Renal pelvis (tissue), 1 donor: ENCODE measurements at regions not wholly inside any gene's neighbourhood (a gene's known extent, or its start where the extent isn't known, plus 50 kb on each side); places are given as distances from the start of the nearest gene placed in this dataset.
"Not testable (repeated sequence)": the region's sequence is repeated elsewhere in the genome, so short reads cannot be mapped to it uniquely, and the experiment has no call there.

ENCODE experiments used
- DNase-seq: peaks from one replicate; pipeline ENCODE4 v3.0.0-alpha.2; 2013

DNA sequence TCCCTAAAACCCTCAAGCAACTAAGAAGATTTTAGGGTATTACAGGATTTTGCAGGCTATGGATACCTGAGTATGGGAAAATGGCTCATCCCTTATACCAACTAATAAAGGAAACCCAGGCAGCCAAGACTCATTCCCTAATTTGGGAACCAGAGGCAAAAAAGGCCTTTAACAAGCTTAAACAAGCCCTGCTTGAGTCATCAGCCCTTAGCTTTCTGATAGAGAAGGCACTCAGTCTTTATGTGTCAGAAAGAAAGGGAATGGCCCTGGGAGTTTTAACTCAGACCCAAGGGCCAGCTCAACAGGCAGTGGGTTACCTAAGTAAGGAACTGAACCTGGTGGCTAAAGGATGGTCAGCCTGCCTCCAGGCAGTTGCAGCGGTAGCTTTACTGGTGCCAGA lies 96.9 kb upstream of the RMP24 start:
- no peak for DNase-seq

DNA sequence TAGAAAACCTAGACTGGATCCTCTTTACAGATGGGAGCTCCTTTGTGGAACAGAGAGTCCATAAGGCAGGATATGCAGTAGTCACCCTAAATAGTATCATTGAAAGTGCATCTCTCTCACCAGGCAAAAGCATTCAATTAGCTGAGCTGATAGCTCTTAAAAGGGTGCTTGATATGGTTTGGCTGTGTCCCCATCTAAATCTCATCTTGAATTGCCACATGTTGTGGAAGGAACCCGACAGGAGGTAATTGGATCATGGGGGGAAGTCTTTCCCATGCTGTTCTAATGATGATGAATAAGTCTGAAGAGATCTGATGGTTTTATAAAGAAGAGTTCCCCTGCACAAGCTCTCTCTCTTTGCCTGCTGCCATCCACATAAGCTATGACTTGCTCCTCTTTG lies 96.2 kb upstream of the RMP24 start:
- no peak for DNase-seq

DNA sequence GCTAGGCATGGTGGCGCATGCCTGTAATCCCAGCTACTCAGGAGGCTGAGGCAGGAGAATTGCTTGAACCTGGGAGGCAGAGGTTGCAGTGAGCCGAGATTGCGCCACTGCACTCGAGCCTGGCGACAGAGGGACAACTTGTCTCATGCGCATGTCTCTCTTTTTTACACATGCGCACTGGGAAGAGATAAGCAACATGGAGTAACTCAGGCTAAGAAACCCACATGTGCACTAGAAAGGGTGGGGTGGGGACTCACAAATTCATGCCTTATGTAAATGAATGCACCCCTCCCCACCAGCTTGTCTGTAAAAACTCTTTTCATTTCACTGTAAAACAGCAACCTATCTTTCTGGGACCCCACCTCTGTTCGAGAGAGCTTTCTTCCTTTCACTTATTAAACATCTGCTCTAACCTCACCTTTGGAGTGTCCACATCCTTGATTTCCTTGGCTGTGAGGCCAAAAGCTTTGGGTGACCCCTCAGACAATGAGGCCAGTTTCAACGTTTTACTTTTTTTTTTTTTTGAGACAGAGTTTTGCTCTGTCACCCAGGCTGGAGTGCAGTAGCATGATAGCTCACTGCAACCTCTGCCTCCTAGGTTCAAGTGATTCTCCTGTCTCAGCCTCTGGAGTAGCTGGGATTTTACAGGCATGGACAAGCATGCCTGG lies 91.6 kb upstream of the RMP24 start:
- DNase-seq = no peak

DNA sequence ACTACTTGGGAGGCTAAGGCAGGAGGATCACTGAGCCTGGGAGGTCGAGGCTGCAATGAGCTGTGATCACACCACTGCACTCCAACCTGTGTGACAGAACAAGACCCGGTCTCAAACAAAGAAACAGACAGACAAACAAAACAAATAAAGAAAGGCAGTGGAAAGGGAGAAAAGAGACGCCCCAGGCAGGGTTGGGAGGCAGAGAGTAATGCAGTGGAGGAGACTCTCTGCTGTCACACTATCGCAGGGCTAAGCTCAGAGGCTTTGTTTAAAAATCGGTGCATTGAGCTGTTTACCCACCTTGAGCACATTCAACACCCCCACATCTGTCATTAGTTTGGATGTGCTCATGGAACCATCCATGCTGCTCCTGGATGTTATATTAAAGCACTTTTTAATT lies 84.2 kb upstream of the RMP24 start:
- DNase-seq = no peak

DNA sequence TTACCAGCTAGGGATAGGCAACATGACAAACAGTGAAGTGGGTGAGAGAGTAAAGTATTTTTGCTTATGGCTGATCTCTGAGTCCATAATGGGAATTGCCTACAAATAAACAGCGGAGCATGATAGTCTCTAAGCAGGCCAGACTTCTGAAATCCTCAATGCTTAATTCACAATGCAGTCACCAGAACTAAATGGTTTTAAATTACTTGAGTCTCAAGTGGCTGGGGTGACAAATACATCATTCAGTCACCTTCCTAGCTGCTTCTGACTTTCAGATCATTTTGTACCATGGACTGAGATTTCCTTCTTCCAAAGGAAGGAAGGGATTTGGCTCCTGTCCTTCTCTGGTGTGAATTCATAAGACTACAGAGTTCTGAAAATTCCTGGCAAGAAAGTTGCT lies 82.8 kb upstream of the RMP24 start:
- DNase-seq = no peak

DNA sequence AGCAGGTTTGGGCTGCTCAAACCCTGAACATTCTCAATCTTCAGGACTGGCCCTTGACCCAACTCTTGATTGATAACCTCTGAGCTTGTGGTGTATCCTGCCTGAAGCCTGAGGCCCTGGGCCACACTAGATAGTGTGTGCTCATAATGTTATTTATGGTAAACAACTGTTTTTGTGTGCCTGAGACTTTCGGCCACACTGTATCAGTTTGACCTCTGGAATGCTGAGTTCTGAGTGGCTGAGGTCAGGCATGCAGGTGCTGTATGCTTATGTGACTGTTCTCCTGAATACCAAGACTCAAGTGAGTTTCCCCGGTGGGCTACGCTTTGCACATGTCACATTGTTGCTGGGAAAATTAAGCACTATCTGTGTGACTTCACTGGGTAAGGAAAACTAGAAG lies 82.2 kb upstream of the RMP24 start:
- DNase-seq = no peak

DNA sequence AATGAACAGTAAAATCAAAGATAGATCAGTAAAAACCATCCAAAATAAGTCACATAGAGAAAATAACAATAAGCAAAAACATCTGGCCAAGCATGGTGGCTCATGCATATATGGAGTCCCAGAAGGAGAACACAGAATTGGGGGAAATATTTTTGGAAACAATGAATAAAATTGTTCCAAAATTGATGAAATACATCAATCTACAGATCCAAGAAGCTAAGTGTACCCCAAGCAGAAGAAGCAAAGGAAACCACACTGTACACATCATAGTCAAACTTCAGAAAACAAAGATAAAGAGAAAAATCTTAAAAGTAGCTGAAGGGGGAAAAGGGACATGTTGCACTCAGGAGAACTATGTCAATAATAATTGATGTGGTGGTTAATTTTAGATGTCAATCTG lies 80.4 kb upstream of the RMP24 start:
- no peak for DNase-seq

DNA sequence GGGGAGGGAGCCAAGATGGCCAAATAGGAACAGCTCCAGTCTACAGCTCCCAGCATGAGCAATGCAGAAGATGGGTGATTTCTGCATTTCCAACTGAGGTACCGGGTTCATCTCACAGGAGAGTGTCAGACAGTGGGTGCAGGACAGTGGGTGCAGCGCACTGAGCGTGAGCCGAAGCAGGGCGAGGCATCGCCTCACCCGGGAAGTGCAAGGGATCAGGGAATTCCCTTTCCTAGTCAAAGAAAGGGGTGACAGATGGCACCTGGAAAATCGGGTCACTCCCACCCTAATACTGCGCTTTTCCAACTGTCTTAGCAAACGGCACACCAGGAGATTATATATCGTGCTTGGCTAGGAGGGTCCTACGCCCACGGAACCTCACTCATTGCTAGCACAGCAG lies 75.0 kb upstream of the RMP24 start:
- not testable (repeated sequence) for DNase-seq

DNA sequence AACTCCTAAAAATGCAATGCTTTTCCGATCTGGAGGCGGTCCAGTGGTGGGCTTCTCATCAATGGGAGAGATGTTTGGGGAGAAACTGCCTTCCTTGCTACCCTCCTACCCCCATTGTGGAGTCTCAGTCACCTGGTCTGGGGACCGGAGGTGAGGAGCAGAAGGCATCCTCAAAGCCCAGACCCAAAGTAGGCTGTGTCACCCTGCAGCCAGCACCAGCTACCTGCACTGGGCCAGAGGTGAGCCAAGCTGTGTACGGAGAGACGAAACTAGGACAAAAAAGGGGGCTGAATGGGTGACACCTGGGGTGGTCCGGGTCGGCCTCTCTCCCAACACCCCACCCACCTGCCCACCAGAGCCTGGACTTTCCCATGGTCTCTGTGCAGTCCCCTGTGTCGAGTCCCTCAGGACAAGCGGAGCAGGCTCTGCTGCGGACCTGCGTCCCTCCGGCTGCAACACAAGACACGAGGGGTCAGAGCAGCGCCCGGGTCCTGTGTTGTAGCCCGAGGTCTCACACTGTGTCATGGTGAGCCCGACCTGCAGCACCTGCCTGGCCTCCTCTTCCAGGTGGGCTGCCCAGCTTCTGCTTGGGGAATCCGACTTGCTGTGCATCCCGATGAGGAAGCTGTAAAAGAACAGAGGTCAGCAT lies 68.0 kb upstream of the RMP24 start:
- no peak for DNase-seq

DNA sequence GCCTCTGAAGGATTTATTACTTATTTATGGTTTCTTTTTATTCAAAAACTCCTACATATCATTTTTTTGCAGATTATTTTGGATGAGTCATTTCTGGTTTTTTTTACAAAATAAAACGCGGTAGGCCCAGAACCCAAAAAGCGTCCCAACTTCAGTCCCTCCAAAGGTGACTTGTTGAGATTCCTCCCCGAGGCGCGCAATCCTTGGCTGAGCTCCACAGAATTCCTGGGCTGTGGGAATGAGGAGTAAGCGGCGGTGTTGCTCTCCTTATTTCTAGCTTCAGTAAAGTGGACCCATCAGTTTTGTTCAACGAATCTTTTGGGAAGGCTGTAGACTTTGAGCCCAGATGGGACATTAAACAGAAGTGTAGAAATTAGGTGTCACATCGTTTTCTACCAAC lies 67.0 kb upstream of the RMP24 start:
- DNase-seq = no peak

DNA sequence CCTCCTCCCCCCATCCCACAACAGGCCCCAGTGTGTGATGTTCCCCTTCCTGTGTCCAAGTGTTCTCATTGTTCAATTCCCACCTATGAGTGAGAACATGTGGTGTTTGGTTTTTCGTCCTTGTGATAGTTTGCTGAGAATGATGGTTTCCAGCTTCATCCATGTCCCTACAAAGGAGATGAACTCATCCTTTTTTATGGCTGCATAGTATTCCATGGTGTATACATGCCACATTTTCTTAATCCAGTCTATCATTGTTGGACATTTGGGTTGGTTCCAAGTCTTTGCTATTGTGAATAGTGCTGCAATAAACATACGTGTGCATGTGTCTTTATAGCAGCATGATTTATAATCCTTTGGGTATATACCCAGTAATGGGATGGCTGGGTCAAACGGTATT lies 66.2 kb upstream of the RMP24 start:
- DNase-seq = not testable (repeated sequence)

DNA sequence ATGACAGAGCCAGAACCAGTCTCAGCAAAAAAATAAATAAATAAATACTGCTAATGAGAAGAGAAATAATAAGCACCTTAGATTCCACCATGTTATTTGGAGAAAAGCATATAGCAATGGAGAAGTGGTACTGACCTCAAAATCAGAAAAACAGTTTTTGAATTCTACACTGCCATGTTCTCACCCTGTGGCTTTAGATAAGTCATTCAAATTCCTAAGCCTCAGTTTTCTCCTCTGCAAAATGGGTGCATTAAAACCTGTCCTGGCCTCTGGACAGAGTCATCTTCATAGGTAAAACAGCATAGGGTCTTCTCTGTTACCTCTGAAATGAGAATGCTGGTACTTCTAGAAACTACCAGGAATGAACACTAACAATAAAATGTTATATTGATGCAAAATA lies 62.2 kb upstream of the RMP24 start:
- DNase-seq = no peak

DNA sequence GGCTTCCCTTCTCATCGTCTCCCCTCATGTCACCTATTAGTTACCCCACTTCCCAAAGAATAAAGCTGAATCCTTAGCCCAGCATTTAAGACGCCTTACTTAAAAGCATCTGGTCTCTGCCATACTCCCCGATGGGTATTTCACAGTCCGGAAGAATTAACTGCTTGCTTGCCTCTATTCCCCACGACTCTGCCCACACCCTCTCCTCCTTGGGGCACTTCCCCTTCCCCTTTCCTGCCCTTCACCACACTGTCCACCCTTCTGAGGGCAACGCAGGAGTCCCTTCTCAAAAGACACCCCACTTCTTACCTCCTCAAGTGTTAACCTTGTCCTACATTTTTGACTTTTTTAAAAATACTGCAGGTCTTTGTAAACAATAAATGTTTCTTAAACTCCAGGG lies 60.1 kb upstream of the RMP24 start:
- DNase-seq = no peak

DNA sequence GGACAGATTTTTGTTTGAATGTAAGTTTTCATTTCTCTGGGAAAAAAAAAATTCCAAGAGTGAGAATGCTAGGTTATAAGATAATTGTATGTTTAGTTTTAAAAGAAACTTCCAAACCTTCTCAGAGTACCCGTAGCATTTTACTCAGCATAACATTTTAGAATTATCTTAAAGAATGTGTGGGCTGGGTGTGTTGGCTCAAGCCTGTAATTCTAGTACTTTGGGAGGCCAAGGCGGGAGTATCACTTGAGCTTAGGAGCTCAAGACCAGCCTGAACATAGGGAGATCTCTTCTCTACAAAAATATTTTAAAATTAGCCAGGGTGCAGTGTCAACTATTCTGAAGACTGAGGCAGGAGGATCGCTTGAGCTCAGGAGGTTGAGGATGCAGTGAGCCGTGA lies 57.4 kb upstream of the RMP24 start:
- DNase-seq = no peak

DNA sequence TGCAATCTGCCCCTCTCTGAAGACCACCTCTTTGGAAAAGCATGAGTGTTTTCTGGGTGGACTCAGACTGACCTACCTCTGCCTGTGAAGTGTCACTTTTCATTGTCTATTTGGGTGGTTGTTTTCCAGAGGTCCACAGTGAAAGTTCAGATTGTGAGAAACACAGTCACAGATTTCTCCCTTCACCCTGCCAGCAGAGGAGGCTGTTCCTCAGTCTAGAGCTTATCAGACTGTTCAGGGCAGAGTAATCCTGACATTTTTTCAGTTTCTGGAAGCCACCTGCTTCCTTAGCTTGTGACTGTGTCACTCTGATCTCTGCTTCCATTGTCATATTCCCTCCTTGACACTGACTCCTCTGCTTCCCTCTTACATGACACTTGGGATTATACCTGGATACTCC lies 55.4 kb upstream of the RMP24 start:
- no peak for DNase-seq

DNA sequence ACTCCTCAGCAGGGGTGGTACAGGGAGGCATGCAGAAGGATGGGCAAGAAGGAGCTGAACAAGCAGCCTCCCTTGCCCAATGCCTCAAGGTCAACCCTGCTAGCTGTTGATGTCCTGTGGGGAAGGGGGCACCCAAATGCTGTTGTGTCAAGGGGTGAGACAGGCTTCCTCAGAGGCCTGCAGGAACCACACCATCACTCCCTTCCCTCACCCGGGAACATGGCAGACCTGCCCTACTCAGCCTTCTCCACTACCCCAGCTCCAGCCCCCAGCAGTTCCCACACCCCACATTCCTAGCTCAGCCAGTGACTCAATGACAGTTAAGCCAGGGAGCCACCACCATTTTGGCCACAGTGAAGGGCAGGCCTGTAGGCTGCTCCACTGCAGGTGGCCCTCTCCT lies 53.9 kb upstream of the RMP24 start:
- DNase-seq = no peak

DNA sequence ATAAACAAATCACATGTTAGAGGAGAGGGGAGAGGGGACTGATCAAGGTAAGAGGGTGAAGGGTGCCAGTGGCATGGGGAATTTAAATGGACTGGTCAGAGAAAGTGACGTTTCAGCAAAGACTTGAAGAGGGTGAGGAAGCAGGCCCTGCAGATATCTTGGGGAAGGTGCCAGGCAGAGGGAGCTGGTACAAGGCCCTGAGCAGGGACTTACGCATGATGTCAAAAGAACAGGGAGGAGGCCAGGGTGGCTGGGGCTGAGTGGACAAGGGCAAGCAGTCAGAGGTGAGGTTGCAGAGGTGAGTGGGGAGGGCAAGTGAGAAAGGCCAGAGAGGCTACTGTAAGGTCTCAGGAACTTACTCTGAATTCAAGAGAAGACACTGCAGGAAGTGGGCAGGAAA lies 53.3 kb upstream of the RMP24 start:
- no peak for DNase-seq

DNA sequence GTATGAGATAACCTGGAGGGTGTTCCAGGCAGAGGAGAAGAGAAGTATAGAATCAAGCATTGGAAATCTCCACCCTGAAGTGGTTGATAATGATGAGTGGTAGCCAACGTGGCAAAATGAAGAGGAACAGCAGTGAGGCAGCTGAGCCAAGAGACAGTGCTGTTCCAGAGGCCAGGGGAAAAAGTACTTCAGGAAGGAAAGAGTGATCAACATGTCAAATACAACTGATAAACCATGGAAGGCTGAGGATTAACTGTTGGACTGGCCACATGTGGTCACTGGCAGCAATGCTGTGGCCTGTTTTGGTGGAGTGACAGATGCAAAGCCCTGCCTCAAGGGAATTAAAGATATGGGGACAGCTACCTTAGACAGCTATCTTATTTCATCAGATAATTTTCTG lies 51.9 kb upstream of the RMP24 start:
- no peak for DNase-seq
